Dendritic cell treated with granulocyte-macrophage colony-stimulating factor and Interleukin-4, amounts not matched to agents 40 ng/mL and 50 ng/mL, for 4 days (primary cell): ENCODE measurements at regions not wholly inside any gene's neighbourhood (a gene's known extent, or its start where the extent isn't known, plus 50 kb on each side); places are given as distances from the start of the nearest gene placed in this dataset.
"Not testable (repeated sequence)": the region's sequence is repeated elsewhere in the genome, so short reads cannot be mapped to it uniquely, and the experiment has no call there.

Experiments used
- H3K27ac Mint-ChIP-seq: one replicate; pipeline ENCODE4 v1.8.0; 2022; ENCODE audit warnings: mild to moderate bottlenecking, mixed read lengths
- H3K27me3 Mint-ChIP-seq: one replicate; pipeline ENCODE4 v1.8.0; 2022; ENCODE audit warnings: mild to moderate bottlenecking, mixed read lengths
- H3K36me3 Mint-ChIP-seq: one replicate; pipeline ENCODE4 v1.8.0; 2022; ENCODE audit warnings: low read depth, mixed read lengths
- H3K4me1 Mint-ChIP-seq: one replicate; pipeline ENCODE4 v1.8.0; 2022; ENCODE audit warnings: low read depth, mixed read lengths
- H3K4me3 Mint-ChIP-seq: one replicate; pipeline ENCODE4 v1.8.0; 2022; ENCODE audit warnings: mild to moderate bottlenecking, moderate library complexity, mixed read lengths
- H3K9me3 Mint-ChIP-seq: one replicate; pipeline ENCODE4 v1.8.0; 2022; ENCODE audit warnings: mixed read lengths
- intact Hi-C: fragments of 100-400 bp; cut with micrococcal nuclease; formaldehyde crosslinking; loops from one replicate; pipeline ENCODE4 v1.15.0; 2022

DNA sequence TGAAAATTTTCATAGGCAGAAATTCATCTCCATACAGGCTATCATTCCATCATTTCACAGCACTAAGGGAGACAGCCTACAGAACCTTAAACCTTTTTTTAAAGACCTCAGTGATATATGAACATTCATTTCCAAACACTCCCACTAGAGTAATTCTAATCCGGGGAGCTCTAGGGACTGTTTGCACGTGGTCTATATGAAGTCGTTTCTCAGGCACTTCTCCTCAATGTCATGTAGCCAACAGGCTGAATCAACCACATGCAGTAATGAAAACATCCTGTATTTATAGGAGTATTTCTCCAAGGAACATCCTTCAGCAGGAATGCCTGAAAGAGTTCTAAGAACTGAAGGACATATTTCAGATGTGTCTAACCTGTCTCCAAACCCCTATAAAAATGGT lies 97.3 kb upstream of the CREB1 start:
- intact Hi-C loops, result no loop called here
- Mint-ChIP-seq H3K36me3 (no peaks in the 10 kb centered on the region), H3K27ac (no peak overlapping the region), H3K4me1 (no peaks in the 10 kb centered on the region), H3K4me3 (no peak overlapping the region), H3K9me3 (no peaks in the 10 kb centered on the region), H3K27me3 (no peaks in the 10 kb centered on the region)

DNA sequence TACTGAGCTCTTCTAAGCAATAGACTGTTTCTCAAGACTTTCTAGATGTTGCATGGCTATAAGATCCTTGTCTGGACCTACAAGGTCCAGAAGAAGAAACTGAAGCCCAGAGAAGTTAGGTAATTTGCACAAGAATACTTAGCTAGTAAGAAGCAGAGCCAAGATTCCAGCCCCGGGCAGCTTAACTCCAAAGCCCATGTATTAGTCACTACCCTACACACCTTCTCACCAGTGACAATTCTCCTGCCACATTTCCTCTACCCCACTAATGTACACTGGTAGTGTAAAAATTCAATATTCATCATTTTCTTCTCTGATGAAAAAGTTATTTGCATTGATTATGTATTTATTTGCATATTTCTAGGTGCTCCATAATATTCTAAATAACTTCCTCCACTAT lies 95.5 kb upstream of the CREB1 start:
- H3K4me3 Mint-ChIP-seq, result no peak overlapping the region
- no peak overlapping the region for H3K27ac Mint-ChIP-seq
- H3K9me3 Mint-ChIP-seq, result no peaks in the 10 kb centered on the region
- intact Hi-C loops, result no loop called here
- H3K36me3 Mint-ChIP-seq, result no peaks in the 10 kb centered on the region
- H3K27me3 Mint-ChIP-seq, result no peaks in the 10 kb centered on the region
- H3K4me1 Mint-ChIP-seq, result no peaks in the 10 kb centered on the region

DNA sequence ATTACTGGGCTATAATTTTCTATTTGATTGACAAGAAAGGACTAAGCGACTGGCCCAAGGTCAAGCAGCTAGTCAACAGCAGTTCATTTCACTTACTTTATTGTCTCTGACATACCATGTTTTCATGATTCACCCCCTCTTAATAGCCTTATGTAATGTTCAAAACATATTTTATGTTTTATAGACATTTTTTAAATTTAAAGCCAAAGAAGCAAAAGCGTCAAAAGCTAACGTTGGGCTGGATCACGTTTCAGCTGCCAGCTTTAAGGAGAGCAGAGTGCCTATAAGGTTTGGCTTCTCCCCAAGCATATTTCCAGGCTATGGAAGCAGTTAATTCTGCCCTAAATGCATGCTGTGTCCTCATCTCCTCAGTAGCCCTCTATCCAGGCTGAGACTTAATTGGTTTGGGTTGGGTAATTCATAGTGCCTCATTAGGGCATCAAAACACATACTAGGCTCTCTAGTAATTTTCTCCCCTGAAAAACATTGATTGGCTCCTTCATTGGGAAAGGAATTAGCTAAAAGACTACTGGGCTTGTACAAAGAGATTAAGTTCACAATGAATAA lies 94.8 kb upstream of the CREB1 start:
- no peaks in the 10 kb centered on the region for H3K9me3 Mint-ChIP-seq
- H3K4me1 Mint-ChIP-seq, result no peaks in the 10 kb centered on the region
- H3K36me3 Mint-ChIP-seq, result no peaks in the 10 kb centered on the region
- H3K4me3 Mint-ChIP-seq, result no peak overlapping the region
- H3K27me3 Mint-ChIP-seq, result no peaks in the 10 kb centered on the region
- H3K27ac Mint-ChIP-seq, result no peak overlapping the region
- intact Hi-C loops, result no loop called here

DNA sequence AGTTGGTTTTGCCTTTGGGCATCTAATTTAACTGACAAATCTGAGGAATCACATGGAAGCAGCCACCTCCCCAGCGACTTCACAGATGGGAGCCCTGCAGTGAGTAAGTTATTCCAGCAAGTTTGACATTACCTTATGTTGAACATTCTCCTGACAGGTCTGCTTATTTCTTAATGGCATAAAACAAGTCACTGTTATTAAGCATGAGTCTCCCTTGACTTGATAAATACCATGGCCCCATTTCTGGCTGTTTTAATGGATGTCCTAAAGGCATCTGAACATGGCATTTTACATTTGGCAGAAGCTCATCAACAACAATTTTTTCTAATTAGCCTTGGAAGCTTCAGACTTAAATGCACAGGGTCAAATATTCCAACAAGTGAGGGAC lies 92.6 kb upstream of the CREB1 start:
- no peaks in the 10 kb centered on the region for H3K9me3 Mint-ChIP-seq
- intact Hi-C loops, result no loop called here

DNA sequence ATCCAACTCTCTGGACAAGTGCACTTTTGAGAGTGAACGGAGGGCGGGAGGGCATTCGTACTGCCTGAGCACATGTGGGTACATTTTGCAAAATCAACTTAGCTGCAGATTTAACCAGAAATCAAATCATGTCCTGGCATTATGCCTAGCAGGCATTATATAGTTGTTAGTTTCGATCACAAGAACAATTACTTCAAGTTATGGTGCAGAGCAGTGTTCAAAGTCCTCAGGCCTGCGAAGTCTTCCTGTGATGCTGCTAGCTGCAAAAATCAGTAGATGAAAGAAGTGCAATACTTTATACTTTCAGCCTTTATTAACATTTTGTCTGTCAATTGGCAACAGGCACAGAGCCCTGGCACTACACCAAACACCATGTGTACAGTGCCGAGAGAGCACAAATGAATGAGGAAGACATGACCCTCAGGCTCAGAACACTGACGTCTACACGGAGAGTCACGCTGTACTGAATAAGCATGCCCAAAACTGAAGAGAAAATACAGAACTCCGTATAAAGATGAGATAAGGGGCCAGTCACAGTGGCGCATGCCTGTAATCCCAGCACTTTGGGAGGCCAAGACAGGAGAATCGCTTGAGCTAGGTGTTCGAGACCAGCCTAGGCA lies 92.1 kb upstream of the CREB1 start:
- H3K27ac Mint-ChIP-seq, result no peak overlapping the region

More for the DNA sequence above, 92.6 kb upstream of the CREB1 start:
- no peaks in the 10 kb centered on the region for H3K36me3 Mint-ChIP-seq
- H3K27ac Mint-ChIP-seq, result no peak overlapping the region
- H3K27me3 Mint-ChIP-seq, result no peaks in the 10 kb centered on the region
- no peak overlapping the region for H3K4me3 Mint-ChIP-seq
- no peaks in the 10 kb centered on the region for H3K4me1 Mint-ChIP-seq

DNA sequence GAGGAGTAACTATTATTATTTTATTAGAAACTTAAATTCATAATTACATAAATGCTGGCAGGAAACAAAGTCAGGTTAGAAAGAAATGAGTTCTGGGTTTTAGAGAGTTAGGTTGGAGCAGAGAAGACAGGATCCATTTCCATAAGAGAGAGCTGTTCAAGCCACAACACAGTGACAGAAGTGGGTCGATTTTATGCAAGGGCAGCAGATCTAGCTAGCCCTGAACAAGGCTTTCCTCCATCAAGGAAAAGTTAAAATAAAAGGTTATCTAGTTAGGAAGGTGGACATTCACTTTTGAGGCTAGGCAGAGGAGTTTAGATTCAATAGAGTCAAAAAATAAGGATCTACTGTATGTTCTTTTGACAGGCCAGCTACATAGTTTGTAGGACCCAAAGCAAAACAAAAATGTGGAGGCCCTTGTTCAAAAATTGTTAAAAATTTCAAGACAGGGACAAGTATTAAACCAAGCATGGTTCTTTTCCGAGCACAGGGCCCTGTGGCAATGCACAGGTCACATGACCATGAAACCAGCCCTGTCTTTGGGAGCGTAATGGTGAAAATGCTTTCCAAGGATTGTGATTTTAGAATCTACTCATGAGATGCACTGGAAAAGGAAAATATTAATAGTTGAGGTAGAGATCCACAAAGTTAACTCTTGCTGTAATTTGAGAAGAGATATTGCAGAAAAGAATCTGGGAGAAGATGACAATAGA lies 91.2 kb upstream of the CREB1 start:
- H3K27ac Mint-ChIP-seq, result no peak overlapping the region
- no peaks in the 10 kb centered on the region for H3K9me3 Mint-ChIP-seq
- intact Hi-C loops, result no loop called here
- H3K4me1 Mint-ChIP-seq, result no peaks in the 10 kb centered on the region
- H3K27me3 Mint-ChIP-seq, result no peaks in the 10 kb centered on the region
- no peaks in the 10 kb centered on the region for H3K36me3 Mint-ChIP-seq
- no peak overlapping the region for H3K4me3 Mint-ChIP-seq

More for the DNA sequence above, 92.1 kb upstream of the CREB1 start:
- H3K4me1 Mint-ChIP-seq, result no peaks in the 10 kb centered on the region
- intact Hi-C loops, result no loop called here
- no peaks in the 10 kb centered on the region for H3K36me3 Mint-ChIP-seq
- no peak overlapping the region for H3K4me3 Mint-ChIP-seq
- H3K9me3 Mint-ChIP-seq, result no peaks in the 10 kb centered on the region
- no peaks in the 10 kb centered on the region for H3K27me3 Mint-ChIP-seq

DNA sequence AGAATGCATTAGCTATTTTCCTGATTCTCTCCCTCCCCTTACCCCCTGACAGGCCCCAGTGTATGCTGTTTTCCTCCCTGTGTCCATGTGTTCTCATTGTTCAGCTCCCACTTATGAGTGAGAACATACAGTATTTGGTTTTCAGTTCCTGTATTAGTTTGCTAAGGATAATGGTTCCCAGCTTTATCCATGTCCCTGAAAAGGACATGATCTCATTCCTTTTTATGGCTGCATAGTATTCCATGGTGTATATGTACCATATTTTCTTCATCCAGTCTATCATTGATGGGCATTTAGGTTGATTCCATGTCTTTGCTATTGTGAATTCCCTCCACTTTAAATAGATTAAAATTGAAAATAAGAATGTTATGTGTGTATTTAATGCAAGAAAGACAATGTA lies 89.9 kb upstream of the CREB1 start:
- H3K4me1 Mint-ChIP-seq, H3K27me3 Mint-ChIP-seq, H3K4me3 Mint-ChIP-seq, H3K36me3 Mint-ChIP-seq, H3K9me3 Mint-ChIP-seq, H3K27ac Mint-ChIP-seq, intact Hi-C loops: not testable (repeated sequence)

DNA sequence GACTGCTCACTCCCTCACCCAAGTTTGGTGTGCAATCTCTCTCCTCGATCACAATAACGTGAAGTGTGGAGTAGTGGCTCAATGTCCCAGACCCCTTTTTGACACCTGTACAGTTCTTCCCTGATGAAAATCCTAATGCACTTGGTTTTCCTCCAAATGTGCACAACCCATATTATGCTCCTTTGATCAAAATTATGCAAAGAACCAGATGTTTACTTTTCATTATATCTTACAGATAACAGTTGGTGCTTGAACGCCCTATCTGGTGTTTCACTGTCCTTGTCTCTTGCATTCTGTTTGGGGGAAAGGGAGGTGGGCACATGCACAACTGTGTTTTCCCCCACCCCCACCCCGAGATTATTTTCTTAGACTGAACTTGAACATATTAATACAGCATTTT lies 85.0 kb upstream of the CREB1 start:
- Mint-ChIP-seq H3K27ac (no peak overlapping the region), H3K27me3 (no peaks in the 10 kb centered on the region), H3K9me3 (no peaks in the 10 kb centered on the region), H3K4me1 (no peaks in the 10 kb centered on the region), H3K36me3 (no peaks in the 10 kb centered on the region), H3K4me3 (no peak overlapping the region)
- intact Hi-C loops, result no loop called here

DNA sequence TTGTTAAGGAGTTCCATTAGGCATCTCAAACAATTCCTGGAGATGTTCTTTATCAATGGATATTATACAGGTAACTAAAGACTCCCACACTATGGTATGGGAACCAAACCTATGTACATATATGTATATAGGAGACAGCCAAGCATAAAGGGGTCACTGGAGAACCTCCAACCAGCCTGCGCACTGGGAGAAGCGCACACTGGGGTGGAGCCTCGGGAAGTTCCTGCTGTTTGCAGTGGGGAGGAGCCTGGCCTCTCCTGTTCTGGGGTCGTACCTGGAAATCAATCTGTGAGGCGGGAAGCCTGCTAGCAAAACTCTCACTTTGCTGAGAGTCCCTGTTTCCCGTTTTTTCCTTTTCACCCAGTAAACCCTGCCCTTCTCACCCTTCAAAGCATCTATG lies 83.1 kb upstream of the CREB1 start:
- no peaks in the 10 kb centered on the region for H3K36me3 Mint-ChIP-seq
- no peaks in the 10 kb centered on the region for H3K27me3 Mint-ChIP-seq
- no peaks in the 10 kb centered on the region for H3K4me1 Mint-ChIP-seq
- no peak overlapping the region for H3K4me3 Mint-ChIP-seq
- H3K9me3 Mint-ChIP-seq, result no peaks in the 10 kb centered on the region
- intact Hi-C loops, result no loop called here
- H3K27ac Mint-ChIP-seq, result no peak overlapping the region

DNA sequence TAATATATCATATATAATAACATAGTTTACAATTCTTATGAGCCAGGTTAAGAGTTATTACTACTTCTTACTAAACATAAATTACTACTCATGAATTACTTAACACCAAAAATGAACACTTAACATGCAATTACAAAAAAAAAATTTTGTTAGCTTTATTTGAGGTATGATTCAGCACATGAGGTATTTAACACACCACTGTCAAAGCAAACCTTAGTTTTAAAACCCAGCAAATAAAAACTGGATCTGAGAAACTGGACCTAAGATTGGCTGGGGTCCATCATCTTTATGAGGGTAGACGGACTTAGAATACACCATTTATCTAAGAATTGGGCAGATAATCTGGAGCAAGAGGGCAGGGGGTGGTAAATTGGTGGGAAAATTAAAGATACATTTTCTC lies 81.8 kb upstream of the CREB1 start:
- no peaks in the 10 kb centered on the region for H3K27me3 Mint-ChIP-seq
- H3K4me3 Mint-ChIP-seq, result no peak overlapping the region
- H3K27ac Mint-ChIP-seq, result no peak overlapping the region
- H3K36me3 Mint-ChIP-seq, result no peaks in the 10 kb centered on the region
- intact Hi-C loops, result no loop called here
- no peaks in the 10 kb centered on the region for H3K9me3 Mint-ChIP-seq
- H3K4me1 Mint-ChIP-seq, result no peaks in the 10 kb centered on the region

DNA sequence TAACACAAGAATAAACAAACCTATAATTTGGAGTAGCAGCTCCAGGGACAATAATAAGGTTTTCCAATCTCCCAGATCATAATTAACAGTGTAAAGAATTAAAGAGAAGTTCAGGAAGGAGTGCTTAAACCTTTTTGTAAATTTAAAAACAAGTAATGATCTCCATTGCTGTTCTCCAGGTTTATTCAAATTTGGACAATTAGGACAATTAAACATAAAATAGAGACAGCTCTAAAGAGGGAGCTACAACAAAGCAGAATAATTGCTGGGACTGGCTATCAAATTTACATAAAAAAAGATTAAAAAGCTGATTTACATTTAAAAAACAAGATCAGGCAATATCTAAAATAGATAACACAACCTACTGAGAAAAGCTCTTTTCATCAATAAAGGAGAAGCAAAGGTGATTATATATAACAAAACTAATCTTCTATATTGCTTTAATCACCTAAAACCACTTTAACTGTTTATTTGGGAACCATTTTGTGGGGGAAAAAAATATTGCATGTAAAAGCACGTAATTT lies 80.1 kb upstream of the CREB1 start:
- Mint-ChIP-seq H3K9me3 (no peaks in the 10 kb centered on the region), H3K4me1 (no peaks in the 10 kb centered on the region), H3K36me3 (no peaks in the 10 kb centered on the region), H3K27me3 (no peaks in the 10 kb centered on the region), H3K27ac (no peak overlapping the region), H3K4me3 (no peak overlapping the region)
- intact Hi-C loops, result no loop called here

DNA sequence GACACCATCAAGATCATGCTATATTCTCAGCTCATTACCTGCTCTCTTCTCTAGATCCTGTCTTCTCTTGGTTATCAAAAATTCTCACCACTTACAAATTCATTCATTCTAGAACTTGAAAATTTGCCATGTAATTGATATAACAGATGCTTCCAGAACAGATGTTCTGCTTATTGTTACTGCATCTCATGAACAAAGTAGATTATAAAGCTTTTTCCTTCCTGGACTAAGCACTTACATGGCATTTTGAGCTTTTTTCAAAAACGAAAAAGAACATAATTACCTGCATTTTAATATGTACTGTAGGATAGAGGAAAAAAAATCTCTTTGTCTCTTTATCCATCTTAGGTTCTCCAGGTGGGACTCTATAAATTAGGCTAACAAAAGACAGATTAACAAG lies 79.6 kb upstream of the CREB1 start:
- Mint-ChIP-seq H3K4me1 (no peaks in the 10 kb centered on the region), H3K27me3 (no peaks in the 10 kb centered on the region), H3K4me3 (no peak overlapping the region), H3K9me3 (no peaks in the 10 kb centered on the region), H3K36me3 (no peaks in the 10 kb centered on the region), H3K27ac (no peak overlapping the region)
- intact Hi-C loops, result no loop called here

DNA sequence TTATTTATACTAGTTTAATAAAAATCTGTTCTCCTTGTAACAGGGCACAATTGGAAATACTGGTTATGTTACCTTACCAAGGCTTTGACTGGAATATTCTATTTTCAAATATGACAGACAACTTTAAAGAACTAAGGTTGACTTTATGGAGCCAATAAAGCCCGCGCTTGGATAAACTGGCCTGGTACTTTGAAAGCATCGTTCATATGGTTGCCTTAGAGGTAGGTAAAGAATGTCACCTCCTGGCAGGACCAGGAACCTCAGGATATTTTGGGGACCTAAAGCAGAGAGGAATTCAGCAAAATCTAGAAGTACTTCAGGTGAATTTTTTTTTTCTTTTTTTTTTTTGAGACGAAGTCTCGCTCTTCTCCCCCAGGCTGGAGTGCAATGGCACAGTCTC lies 71.2 kb upstream of the CREB1 start:
- H3K27ac Mint-ChIP-seq, result no peak overlapping the region
- intact Hi-C loops, result no loop called here
- no peaks in the 10 kb centered on the region for H3K36me3 Mint-ChIP-seq
- peaks cover 14% of the 10 kb centered on the region for H3K4me1 Mint-ChIP-seq
- no peaks in the 10 kb centered on the region for H3K27me3 Mint-ChIP-seq
- no peak overlapping the region for H3K4me3 Mint-ChIP-seq
- H3K9me3 Mint-ChIP-seq, result no peaks in the 10 kb centered on the region

DNA sequence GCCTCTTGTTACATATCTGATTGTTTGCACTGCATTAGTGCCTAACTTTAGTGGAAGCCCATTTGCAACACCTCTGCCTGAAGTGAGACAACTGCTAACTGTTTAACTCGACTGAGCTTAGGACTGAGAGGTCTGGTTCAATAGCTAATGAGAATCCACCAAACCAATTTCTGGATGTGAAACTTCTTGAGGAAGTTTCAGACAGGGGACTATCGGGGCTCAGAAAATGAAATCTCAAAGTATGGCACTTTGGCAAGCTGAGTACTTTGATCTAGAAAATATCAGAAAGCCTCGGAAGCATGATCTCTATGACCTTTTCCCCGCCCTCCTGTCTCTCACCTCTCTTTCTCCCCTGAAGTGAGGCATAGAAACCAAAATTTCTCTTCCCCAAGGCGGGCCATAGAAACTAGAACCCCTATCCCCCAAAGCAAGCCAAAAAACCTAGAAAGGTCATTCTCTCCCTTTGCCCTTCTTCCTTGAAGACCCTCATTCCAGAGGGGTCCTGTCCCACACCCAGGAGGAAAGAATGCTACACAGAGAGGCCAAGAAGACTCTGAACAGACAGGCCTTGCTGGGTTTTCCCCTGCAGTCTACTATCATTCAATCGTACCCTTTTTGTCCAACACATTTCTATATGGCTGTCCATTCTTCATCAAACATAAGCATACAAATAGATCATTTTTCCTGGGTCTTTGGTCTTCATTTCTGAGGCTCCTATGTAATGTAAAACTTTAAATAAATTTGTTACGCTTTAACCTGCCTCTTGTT lies 69.6 kb upstream of the CREB1 start:
- H3K27ac Mint-ChIP-seq, result peak overlapping the region; percentile 38
- H3K4me3 Mint-ChIP-seq, result no peak overlapping the region
- no peaks in the 10 kb centered on the region for H3K9me3 Mint-ChIP-seq
- intact Hi-C loops, result no loop called here
- no peaks in the 10 kb centered on the region for H3K27me3 Mint-ChIP-seq
- H3K36me3 Mint-ChIP-seq, result no peaks in the 10 kb centered on the region
- H3K4me1 Mint-ChIP-seq, result peaks cover 20% of the 10 kb centered on the region
